ENCODE measurements at regions not wholly inside any gene's neighbourhood (a gene's known extent, or its start where the extent isn't known, plus 50 kb on each side); places are given as distances from the start of the nearest gene placed in this dataset.

DNA sequence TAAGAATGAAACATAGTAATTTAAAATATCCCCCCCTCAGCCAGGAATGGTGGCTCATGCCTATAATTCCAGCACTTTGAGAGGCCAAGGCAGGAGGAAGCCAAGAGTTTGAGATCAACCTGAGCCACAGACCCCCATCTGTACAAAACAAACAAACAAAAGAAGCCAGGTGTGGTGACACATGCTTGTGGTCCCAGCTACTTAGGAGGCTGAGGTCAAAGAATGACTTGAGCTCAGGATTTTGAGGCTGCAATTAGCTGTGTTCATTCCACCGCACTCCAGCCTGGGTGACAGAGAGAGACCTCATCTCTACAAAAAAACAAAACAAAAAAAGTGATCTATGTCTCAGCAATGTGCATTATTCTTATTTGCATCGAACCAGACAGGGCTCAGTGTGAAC is 800.8 kb downstream of the MCTP2 start:
- Histone ChIP-seq H3K4me1 (ENCODE audit: control insufficient read depth, extremely low read depth, insufficient read depth, low read length) (no peaks in the 10 kb centered on the region), H3K27me3 (ENCODE audit: control insufficient read depth, extremely low read depth, insufficient read depth, low read length) (no peaks in the 10 kb centered on the region), H2AFZ (ENCODE audit: control insufficient read depth, low read length) (no peak overlapping the region), H3K4me2 (ENCODE audit: control insufficient read depth, extremely low read depth, insufficient read depth, low read depth, low read length) (no peak overlapping the region), H3K36me3 (ENCODE audit: control insufficient read depth in 2 of 2, extremely low read depth in 1 of 2, insufficient read depth in 2 of 2, low read length in 2 of 2) (no peaks in the 10 kb centered on the region), H3K9me1 (ENCODE audit: control insufficient read depth, extremely low read depth, insufficient read depth, low read length) (no peaks in the 10 kb centered on the region), H3K79me2 (ENCODE audit: control insufficient read depth, insufficient read depth, low read length) (no peaks in the 10 kb centered on the region), H3K27ac (ENCODE audit: control insufficient read depth, insufficient read depth, low read length) (no peak overlapping the region), H4K20me1 (ENCODE audit: control insufficient read depth, extremely low read depth, insufficient read depth, low read length) (no peaks in the 10 kb centered on the region), H3K4me3 (ENCODE audit: control insufficient read depth in 2 of 3, extremely low read depth in 1 of 3, insufficient read depth in 2 of 3, low read depth in 1 of 3, low read length in 3 of 3) (no peak overlapping the region), H3K9me3 (ENCODE audit: control insufficient read depth, low read depth, low read length) (no peaks in the 10 kb centered on the region), H3K9ac (ENCODE audit: control insufficient read depth, extremely low read depth, insufficient read depth, low read length) (no peak overlapping the region)
- FAIRE-seq = no peak
- no peak for TF ChIP-seq EZH2 (IDR thresholded peaks at IDR 0.05; ENCODE audit: low read length)
- TF ChIP-seq, protein P1, sequence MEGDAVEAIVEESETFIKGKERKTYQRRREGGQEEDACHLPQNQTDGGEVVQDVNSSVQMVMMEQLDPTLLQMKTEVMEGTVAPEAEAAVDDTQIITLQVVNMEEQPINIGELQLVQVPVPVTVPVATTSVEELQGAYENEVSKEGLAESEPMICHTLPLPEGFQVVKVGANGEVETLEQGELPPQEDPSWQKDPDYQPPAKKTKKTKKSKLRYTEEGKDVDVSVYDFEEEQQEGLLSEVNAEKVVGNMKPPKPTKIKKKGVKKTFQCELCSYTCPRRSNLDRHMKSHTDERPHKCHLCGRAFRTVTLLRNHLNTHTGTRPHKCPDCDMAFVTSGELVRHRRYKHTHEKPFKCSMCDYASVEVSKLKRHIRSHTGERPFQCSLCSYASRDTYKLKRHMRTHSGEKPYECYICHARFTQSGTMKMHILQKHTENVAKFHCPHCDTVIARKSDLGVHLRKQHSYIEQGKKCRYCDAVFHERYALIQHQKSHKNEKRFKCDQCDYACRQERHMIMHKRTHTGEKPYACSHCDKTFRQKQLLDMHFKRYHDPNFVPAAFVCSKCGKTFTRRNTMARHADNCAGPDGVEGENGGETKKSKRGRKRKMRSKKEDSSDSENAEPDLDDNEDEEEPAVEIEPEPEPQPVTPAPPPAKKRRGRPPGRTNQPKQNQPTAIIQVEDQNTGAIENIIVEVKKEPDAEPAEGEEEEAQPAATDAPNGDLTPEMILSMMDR (optimal IDR thresholded peaks at IDR 0.05 in 1 of 3, IDR thresholded peaks at IDR 0.05 in 1 of 3, conservative IDR thresholded peaks at IDR 0.05 in 1 of 3; ENCODE audit: extremely low read depth in 1 of 3, insufficient read depth in 2 of 3, low read length in 3 of 3) = no peak
- no peak for DNase-seq (ENCODE audit: low read depth, low spot score)
- dilution Hi-C loops (cut with MboI; ENCODE audit: extremely low pct_ligation_motif_present, low sequenced_read_pairs) = no loop called here

DNA sequence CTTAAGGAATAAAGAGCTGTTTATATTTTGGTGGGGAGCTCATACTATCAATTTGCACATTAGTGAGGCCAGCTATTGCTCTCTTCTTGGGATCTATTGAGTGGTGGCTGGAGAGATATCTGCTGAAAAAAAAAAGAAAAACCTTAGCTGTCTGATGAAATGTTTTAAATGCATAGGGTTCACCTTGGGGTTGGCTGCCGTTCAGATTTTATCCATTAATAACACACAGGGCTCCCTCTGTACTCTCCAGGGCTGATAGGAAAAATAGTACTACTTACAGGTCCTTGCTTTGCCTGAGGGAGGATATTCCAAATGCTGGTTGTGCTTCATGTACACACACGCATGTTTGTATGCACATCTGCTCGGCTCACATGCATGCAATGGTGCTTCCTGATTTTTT is 803.7 kb downstream of the MCTP2 start:
- no peak overlapping the region for H3K4me3 ChIP-seq (ENCODE audit: control insufficient read depth in 2 of 3, extremely low read depth in 1 of 3, insufficient read depth in 2 of 3, low read depth in 1 of 3, low read length in 3 of 3)
- TF ChIP-seq, protein P1 (optimal IDR thresholded peaks at IDR 0.05 in 1 of 3, IDR thresholded peaks at IDR 0.05 in 1 of 3, conservative IDR thresholded peaks at IDR 0.05 in 1 of 3; ENCODE audit: extremely low read depth in 1 of 3, insufficient read depth in 2 of 3, low read length in 3 of 3) = no peak
- TF ChIP-seq EZH2 (IDR thresholded peaks at IDR 0.05; ENCODE audit: low read length) = no peak
- FAIRE-seq (no peak), DNase-seq (ENCODE audit: low read depth, low spot score) (no peak)
- H3K4me2 ChIP-seq (ENCODE audit: control insufficient read depth, extremely low read depth, insufficient read depth, low read depth, low read length) = no peak overlapping the region
- no peaks in the 10 kb centered on the region for H4K20me1 ChIP-seq (ENCODE audit: control insufficient read depth, extremely low read depth, insufficient read depth, low read length)
- H3K36me3 ChIP-seq (ENCODE audit: control insufficient read depth in 2 of 2, extremely low read depth in 1 of 2, insufficient read depth in 2 of 2, low read length in 2 of 2) = no peaks in the 10 kb centered on the region
- no peaks in the 10 kb centered on the region for H3K9me3 ChIP-seq (ENCODE audit: control insufficient read depth, low read depth, low read length)
- H3K27me3 ChIP-seq (ENCODE audit: control insufficient read depth, extremely low read depth, insufficient read depth, low read length) = no peaks in the 10 kb centered on the region
- H3K9ac ChIP-seq (ENCODE audit: control insufficient read depth, extremely low read depth, insufficient read depth, low read length) = no peak overlapping the region
- no peaks in the 10 kb centered on the region for H3K4me1 ChIP-seq (ENCODE audit: control insufficient read depth, extremely low read depth, insufficient read depth, low read length)
- H2AFZ ChIP-seq (ENCODE audit: control insufficient read depth, low read length) = no peak overlapping the region
- no peaks in the 10 kb centered on the region for H3K79me2 ChIP-seq (ENCODE audit: control insufficient read depth, insufficient read depth, low read length)
- no peaks in the 10 kb centered on the region for H3K9me1 ChIP-seq (ENCODE audit: control insufficient read depth, extremely low read depth, insufficient read depth, low read length)
- H3K27ac ChIP-seq (ENCODE audit: control insufficient read depth, insufficient read depth, low read length) = no peak overlapping the region
- dilution Hi-C loops (cut with MboI; ENCODE audit: extremely low pct_ligation_motif_present, low sequenced_read_pairs) = no loop called here

Measured in keratinocyte (primary cell).